GM12878 (cell line): ENCODE measurements at regions not wholly inside any gene's neighbourhood (a gene's known extent, or its start where the extent isn't known, plus 50 kb on each side); places are given as distances from the start of the nearest gene placed in this dataset.

Source experiments
- ATAC-seq: fragments of 200-7000 bp; cut with Tn5 transposase; 3 replicates; pipeline ENCODE4 v1.9.1; 2020; ENCODE audit warnings: mild to moderate bottlenecking, moderate library complexity
- BruUV-seq: library from RNA; stranded (reverse); fragments of 400-500 nt; replicated peaks from 2 replicates; lab custom pipeline; 2021; lab: Mats Ljungman, UMichigan
- CTCF ChIA-PET: fragments of 300-600 bp; sonication (Branson Sonifier 250); formaldehyde crosslinking; extraction: SDS; loops from one replicate; lab custom pipeline; 2021; ENCODE audit warnings: inconsistent platforms; lab: Yijun Ruan, JAX
- POLR2A ChIA-PET: fragments of 350-600 bp; formaldehyde crosslinking; extraction: SDS; loops from one replicate; lab custom pipeline; 2021; ENCODE audit warnings: inconsistent platforms; lab: Charles Lee
- RAD21 ChIA-PET: fragments of 300-600 bp; sonication (Branson Sonifier 250); formaldehyde crosslinking; loops from one replicate; lab custom pipeline; 2023; ENCODE audit warnings: antibody characterized with exemption; ENCODE audit not compliant: unreplicated experiment; lab: Charles Lee
- SMC1A ChIA-PET: fragments of 300-600 bp; sonication (Branson Sonifier 250); formaldehyde crosslinking; loops from one replicate; lab custom pipeline; 2023; ENCODE audit not compliant: unreplicated experiment, uncharacterized antibody; lab: Charles Lee
- DNase-seq: peaks from one replicate; pipeline ENCODE4 v3.0.0-alpha.2; 2011; ENCODE audit warnings: low read depth, low spot score
- FAIRE-seq: peaks from 3 replicates; lab custom pipeline; 2011; peaks lifted over from hg19 to GRCh38; lab: Jason Lieb, UNC
- H2AFZ ChIP-seq: 2 replicates; pipeline ENCODE4 v1.6.0; 2011; ENCODE audit warnings: low read depth, low read length, control low read depth; ENCODE audit not compliant: control insufficient read depth
- H3K27ac ChIP-seq: 2 replicates; pipeline ENCODE4 v1.5.1; 2011; ENCODE audit warnings: control low read depth; ENCODE audit not compliant: control insufficient read depth, insufficient read depth
- H3K27me3 ChIP-seq, 2 experiments: replicated peaks in 1 of 2; 2 replicates each; pipeline versions ENCODE4 v1.6.0 to v1.6.1; 2011; ENCODE audit warnings: low read length in 1 of 2; ENCODE audit not compliant: control insufficient read depth in 2 of 2, insufficient read depth in 2 of 2
- H3K36me3 ChIP-seq, 2 experiments: 2 replicates each; pipeline ENCODE4 v1.5.1; 2011; ENCODE audit warnings: low read length in 1 of 2; ENCODE audit not compliant: control insufficient read depth in 2 of 2, insufficient read depth in 2 of 2
- H3K4me1 ChIP-seq: 2 replicates; pipeline ENCODE4 v1.6.1; 2011; ENCODE audit warnings: mild to moderate bottlenecking, low read length, moderate library complexity, mixed read lengths; ENCODE audit not compliant: control insufficient read depth, insufficient read depth
- H3K4me2 ChIP-seq: 2 replicates; pipeline ENCODE4 v1.6.0; 2011; ENCODE audit warnings: control low read depth; ENCODE audit not compliant: control insufficient read depth, insufficient read depth
- H3K4me3 ChIP-seq: fragments of 200-600 bp; sonication (generic); 2 replicates; pipeline ENCODE4 v1.5.1; 2016
- H3K79me2 ChIP-seq: 2 replicates; pipeline ENCODE4 v1.6.0; 2011; ENCODE audit warnings: low read length; ENCODE audit not compliant: control insufficient read depth, insufficient read depth
- H3K9ac ChIP-seq: 2 replicates; pipeline ENCODE4 v1.8.0; 2011; ENCODE audit warnings: low read length, control low read depth, mixed read lengths; ENCODE audit not compliant: control insufficient read depth, insufficient read depth
- H3K9me3 ChIP-seq: replicated peaks from 3 replicates; pipeline ENCODE4 v1.5.1; 2011; ENCODE audit warnings: mild to moderate bottlenecking, low read length; ENCODE audit not compliant: control insufficient read depth, insufficient read depth
- H4K20me1 ChIP-seq: 2 replicates; pipeline ENCODE4 v1.6.0; 2011; ENCODE audit not compliant: control insufficient read depth, insufficient read depth
- CEBPB ChIP-seq, 2 experiments: fragments of 150-350 bp in 1 of 2; IDR thresholded peaks; 2 replicates each; pipeline ENCODE4 v1.6.1; 2012 to 2014; ENCODE audit warnings: low read depth in 2 of 2, low read length in 2 of 2, borderline replicate concordance in 1 of 2, inconsistent platforms in 1 of 2
- MTA3 ChIP-seq: IDR thresholded peaks from 2 replicates; pipeline ENCODE4 v1.6.1; 2012; ENCODE audit warnings: low read length, inconsistent platforms, borderline replicate concordance
- POU2F2 ChIP-seq: IDR thresholded peaks from 3 replicates; pipeline ENCODE4 v1.6.1; 2011; ENCODE audit warnings: low read depth, mild to moderate bottlenecking, low read length, borderline replicate concordance
- RFX5 ChIP-seq: IDR thresholded peaks from 2 replicates; pipeline ENCODE4 v1.6.1; 2011; ENCODE audit warnings: low read depth, low read length, improper control_type of control experiment
- SMAD1 ChIP-seq: fragments of 450-650 bp; IDR thresholded peaks from 2 replicates; pipeline ENCODE4 v1.6.1; 2018; ENCODE audit warnings: mild to moderate bottlenecking, low read depth; ENCODE audit not compliant: partially characterized antibody
- SRF ChIP-seq, 2 experiments: IDR thresholded peaks; 2 replicates each; pipeline ENCODE4 v1.6.1; 2011; ENCODE audit warnings: low read depth in 2 of 2, low read length in 2 of 2, mild to moderate bottlenecking in 1 of 2, moderate library complexity in 1 of 2
- STAT1 ChIP-seq: fragments of 450-650 bp; conservative IDR thresholded peaks from 2 replicates; pipeline ENCODE4 v1.6.1; 2014; ENCODE audit warnings: antibody characterized with exemption, mild to moderate bottlenecking
- TCF3 ChIP-seq: IDR thresholded peaks from 2 replicates; pipeline ENCODE4 v1.6.1; 2012; ENCODE audit warnings: low read depth, mild to moderate bottlenecking, low read length, borderline replicate concordance; ENCODE audit not compliant: insufficient read depth
- YY1 ChIP-seq: IDR thresholded peaks from 2 replicates; pipeline ENCODE4 v1.6.1; 2011; ENCODE audit warnings: low read depth, mild to moderate bottlenecking, low read length
- ZNF24 ChIP-seq: fragments of 450-650 bp; IDR thresholded peaks from 2 replicates; pipeline ENCODE4 v1.6.1; 2017; ENCODE audit warnings: antibody characterized with exemption, mild to moderate bottlenecking
- ZNF274 ChIP-seq: IDR thresholded peaks from one replicate; pipeline ENCODE4 v1.8.0; 2011; ENCODE audit not compliant: insufficient read length, insufficient read depth
- WGBS: methylation state at CpG from one replicate; pipeline ENCODE4 v1.1.6; 2016; ENCODE audit warnings: low lambda C conversion rate; ENCODE audit not compliant: insufficient replicate concordance, insufficient coverage; ENCODE audit errors: missing lambda C conversion rate; 5-methylcytosine and 5-hydroxymethylcytosine counted together
- in situ Hi-C: fragments of 300-500 bp; cut with MboI; formaldehyde crosslinking; loops from 9 replicates; pipeline ENCODE4 v1.14.3; 2018; ENCODE audit warnings: mixed read lengths
- intact Hi-C: fragments of 100-400 bp; cut with micrococcal nuclease; formaldehyde crosslinking; loops from one replicate; pipeline ENCODE4 v1.14.2; 2022; ENCODE audit not compliant: unreplicated experiment
- TF ChIP-seq, protein P1 (sequence below): fragments of 450-650 bp; IDR thresholded peaks from 2 replicates; pipeline ENCODE4 v1.6.1; 2016; ENCODE audit warnings: mild to moderate bottlenecking
- TF ChIP-seq, protein P2 (sequence below): fragments of 450-650 bp; IDR thresholded peaks from 2 replicates; pipeline ENCODE4 v1.6.1; 2016; ENCODE audit warnings: mild to moderate bottlenecking, moderate library complexity, borderline replicate concordance

DNA sequence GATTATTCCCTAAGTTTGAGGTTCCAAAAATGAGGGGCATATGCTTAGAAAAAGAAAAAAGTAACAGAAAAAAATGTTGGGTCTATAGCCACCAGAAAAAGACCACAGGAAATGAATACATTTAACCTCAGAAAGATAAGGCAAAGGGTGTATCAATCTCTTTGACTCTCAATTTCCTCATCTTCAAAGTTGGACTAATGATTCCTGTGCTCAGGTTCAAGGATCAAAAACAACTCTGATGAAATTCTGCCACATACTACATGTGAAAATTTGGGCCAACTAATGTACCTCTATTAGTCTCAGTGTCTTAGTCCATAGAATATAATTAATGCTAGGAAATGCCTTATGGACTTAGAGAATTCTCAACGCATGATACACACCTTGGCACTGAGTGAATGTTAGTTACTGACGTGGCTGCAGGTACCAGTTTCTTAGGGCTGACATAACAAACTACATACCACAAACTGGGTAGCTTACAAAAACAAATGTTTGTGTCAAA lies 257.7 kb downstream of the ANKRD50 start:
- H3K27me3 ChIP-seq, result no peaks in the 10 kb centered on the region
- no peaks in the 10 kb centered on the region for H3K79me2 ChIP-seq
- no peak overlapping the region for H3K4me2 ChIP-seq
- H3K4me1 ChIP-seq, result no peaks in the 10 kb centered on the region
- SMC1A ChIA-PET, result no interaction called here
- FAIRE-seq (no peak), ATAC-seq (no peak), DNase-seq (no peak)
- CTCF ChIA-PET, result no interaction called here
- H3K27ac ChIP-seq, result no peak overlapping the region
- no peak overlapping the region for H3K4me3 ChIP-seq
- in situ Hi-C loops, result no loop called here
- 25% methylated on average over 2 of the region's 2 CpGs for WGBS
- no peaks in the 10 kb centered on the region for H4K20me1 ChIP-seq
- H3K9ac ChIP-seq, result no peak overlapping the region
- BruUV-seq, result no TSS peak
- TF ChIP-seq CEBPB (IDR thresholded peaks at IDR 0.05; ENCODE audit: borderline replicate concordance in 1 of 2, low read depth in 2 of 2, low read length in 2 of 2) (no peak), ZNF274 (no peak), RFX5 (no peak), SRF (IDR thresholded peaks at IDR 0.05; ENCODE audit: low read depth in 2 of 2, low read length in 2 of 2) (no peak), POU2F2 (no peak)
- TF ChIP-seq, protein P1, sequence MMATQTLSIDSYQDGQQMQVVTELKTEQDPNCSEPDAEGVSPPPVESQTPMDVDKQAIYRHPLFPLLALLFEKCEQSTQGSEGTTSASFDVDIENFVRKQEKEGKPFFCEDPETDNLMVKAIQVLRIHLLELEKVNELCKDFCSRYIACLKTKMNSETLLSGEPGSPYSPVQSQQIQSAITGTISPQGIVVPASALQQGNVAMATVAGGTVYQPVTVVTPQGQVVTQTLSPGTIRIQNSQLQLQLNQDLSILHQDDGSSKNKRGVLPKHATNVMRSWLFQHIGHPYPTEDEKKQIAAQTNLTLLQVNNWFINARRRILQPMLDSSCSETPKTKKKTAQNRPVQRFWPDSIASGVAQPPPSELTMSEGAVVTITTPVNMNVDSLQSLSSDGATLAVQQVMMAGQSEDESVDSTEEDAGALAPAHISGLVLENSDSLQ, result no peak
- H3K36me3 ChIP-seq, result no peaks in the 10 kb centered on the region
- H3K9me3 ChIP-seq, result no peaks in the 10 kb centered on the region
- RAD21 ChIA-PET, result no interaction called here
- POLR2A ChIA-PET, result no interaction called here
- H2AFZ ChIP-seq, result no peak overlapping the region
- intact Hi-C loops, result no loop called here

DNA sequence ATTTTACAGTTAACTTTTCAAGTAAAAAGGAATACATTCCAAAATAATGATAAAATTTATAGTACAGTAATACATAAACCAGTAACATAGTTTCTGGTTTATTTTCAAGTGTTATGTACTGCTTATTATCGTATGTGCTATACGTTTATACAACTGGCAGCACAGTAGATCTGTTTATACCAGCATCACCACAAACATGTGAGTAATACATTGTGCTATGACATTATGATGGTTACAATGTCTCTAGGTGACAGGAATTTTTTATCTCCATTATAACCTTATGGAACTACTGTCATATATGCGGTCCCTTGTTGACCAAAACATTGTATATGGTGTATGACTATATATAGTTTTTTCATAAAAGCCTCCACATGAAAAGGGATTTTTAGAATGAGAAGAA lies 256.9 kb downstream of the ANKRD50 start:
- ChIA-PET POLR2A (no interaction called here), SMC1A (no interaction called here), CTCF (no interaction called here), RAD21 (no interaction called here)
- no TSS peak for BruUV-seq
- H3K27me3 ChIP-seq, result no peaks in the 10 kb centered on the region
- no peak overlapping the region for H3K4me2 ChIP-seq
- FAIRE-seq (no peak), ATAC-seq (no peak), DNase-seq (no peak)
- no peaks in the 10 kb centered on the region for H3K79me2 ChIP-seq
- no peak overlapping the region for H2AFZ ChIP-seq
- intact Hi-C loops, result no loop called here
- H3K27ac ChIP-seq, result no peak overlapping the region
- H4K20me1 ChIP-seq, result no peaks in the 10 kb centered on the region
- no peaks in the 10 kb centered on the region for H3K36me3 ChIP-seq
- H3K9me3 ChIP-seq, result no peaks in the 10 kb centered on the region
- in situ Hi-C loops, result no loop called here
- no peak overlapping the region for H3K4me3 ChIP-seq
- 59% methylated on average over 3 of the region's 3 CpGs for WGBS
- H3K9ac ChIP-seq, result no peak overlapping the region
- H3K4me1 ChIP-seq, result no peaks in the 10 kb centered on the region
- TF ChIP-seq ZNF24 (no peak), MTA3 (no peak), YY1 (no peak), TCF3 (no peak), STAT1 (no peak), SMAD1 (no peak)
- TF ChIP-seq, protein P2, sequence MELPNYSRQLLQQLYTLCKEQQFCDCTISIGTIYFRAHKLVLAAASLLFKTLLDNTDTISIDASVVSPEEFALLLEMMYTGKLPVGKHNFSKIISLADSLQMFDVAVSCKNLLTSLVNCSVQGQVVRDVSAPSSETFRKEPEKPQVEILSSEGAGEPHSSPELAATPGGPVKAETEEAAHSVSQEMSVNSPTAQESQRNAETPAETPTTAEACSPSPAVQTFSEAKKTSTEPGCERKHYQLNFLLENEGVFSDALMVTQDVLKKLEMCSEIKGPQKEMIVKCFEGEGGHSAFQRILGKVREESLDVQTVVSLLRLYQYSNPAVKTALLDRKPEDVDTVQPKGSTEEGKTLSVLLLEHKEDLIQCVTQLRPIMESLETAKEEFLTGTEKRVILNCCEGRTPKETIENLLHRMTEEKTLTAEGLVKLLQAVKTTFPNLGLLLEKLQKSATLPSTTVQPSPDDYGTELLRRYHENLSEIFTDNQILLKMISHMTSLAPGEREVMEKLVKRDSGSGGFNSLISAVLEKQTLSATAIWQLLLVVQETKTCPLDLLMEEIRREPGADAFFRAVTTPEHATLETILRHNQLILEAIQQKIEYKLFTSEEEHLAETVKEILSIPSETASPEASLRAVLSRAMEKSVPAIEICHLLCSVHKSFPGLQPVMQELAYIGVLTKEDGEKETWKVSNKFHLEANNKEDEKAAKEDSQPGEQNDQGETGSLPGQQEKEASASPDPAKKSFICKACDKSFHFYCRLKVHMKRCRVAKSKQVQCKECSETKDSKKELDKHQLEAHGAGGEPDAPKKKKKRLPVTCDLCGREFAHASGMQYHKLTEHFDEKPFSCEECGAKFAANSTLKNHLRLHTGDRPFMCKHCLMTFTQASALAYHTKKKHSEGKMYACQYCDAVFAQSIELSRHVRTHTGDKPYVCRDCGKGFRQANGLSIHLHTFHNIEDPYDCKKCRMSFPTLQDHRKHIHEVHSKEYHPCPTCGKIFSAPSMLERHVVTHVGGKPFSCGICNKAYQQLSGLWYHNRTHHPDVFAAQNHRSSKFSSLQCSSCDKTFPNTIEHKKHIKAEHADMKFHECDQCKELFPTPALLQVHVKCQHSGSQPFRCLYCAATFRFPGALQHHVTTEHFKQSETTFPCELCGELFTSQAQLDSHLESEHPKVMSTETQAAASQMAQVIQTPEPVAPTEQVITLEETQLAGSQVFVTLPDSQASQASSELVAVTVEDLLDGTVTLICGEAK, result no peak
